ENCODE measurements at regions not wholly inside any gene's neighbourhood (a gene's known extent, or its start where the extent isn't known, plus 50 kb on each side); places are given as distances from the start of the nearest gene placed in this dataset.

- no peak for DNase-seq
- H3K9me3 Mint-ChIP-seq = no peaks in the 10 kb centered on the region
- H3K4me3 Mint-ChIP-seq = no peak overlapping the region
- H3K27me3 Mint-ChIP-seq (ENCODE audit: low read depth) = no peaks in the 10 kb centered on the region
- no peaks in the 10 kb centered on the region for H3K4me1 Mint-ChIP-seq (ENCODE audit: low read depth)
- ATAC-seq = no peak
- H3K36me3 Mint-ChIP-seq (ENCODE audit: insufficient read depth) = no peaks in the 10 kb centered on the region
Observed at GRCh38 chr18:53754154-53754553, 470.3 kb downstream of the MBD2 start.

GRCh38 chr18:53753601-53754000 lies 470.9 kb downstream of the MBD2 start:
- no peaks in the 10 kb centered on the region for H3K27me3 Mint-ChIP-seq (ENCODE audit: low read depth)
- DNase-seq = no peak
- H3K4me1 Mint-ChIP-seq (ENCODE audit: low read depth) = no peaks in the 10 kb centered on the region
- no peaks in the 10 kb centered on the region for H3K9me3 Mint-ChIP-seq
- ATAC-seq = no peak
- H3K36me3 Mint-ChIP-seq (ENCODE audit: insufficient read depth) = no peaks in the 10 kb centered on the region
- no peak overlapping the region for H3K4me3 Mint-ChIP-seq

GRCh38 chr18:53752781-53753367 lies 471.6 kb downstream of the MBD2 start:
- Mint-ChIP-seq H3K27me3 (ENCODE audit: low read depth) (no peaks in the 10 kb centered on the region), H3K4me1 (ENCODE audit: low read depth) (no peaks in the 10 kb centered on the region), H3K36me3 (ENCODE audit: insufficient read depth) (no peaks in the 10 kb centered on the region), H3K9me3 (no peaks in the 10 kb centered on the region), H3K4me3 (no peak overlapping the region)
- ATAC-seq = no peak
- no peak for DNase-seq

- H3K4me1 Mint-ChIP-seq (ENCODE audit: low read depth) = no peaks in the 10 kb centered on the region
- H3K27me3 Mint-ChIP-seq (ENCODE audit: low read depth) = no peaks in the 10 kb centered on the region
- H3K4me3 Mint-ChIP-seq = no peak overlapping the region
- no peak for DNase-seq
- no peaks in the 10 kb centered on the region for H3K36me3 Mint-ChIP-seq (ENCODE audit: insufficient read depth)
- H3K9me3 Mint-ChIP-seq = peaks cover 8% of the 10 kb centered on the region
- no peak for ATAC-seq
Observed at GRCh38 chr18:53749766-53750165, 474.7 kb downstream of the MBD2 start.

- H3K36me3 Mint-ChIP-seq (ENCODE audit: insufficient read depth) = no peaks in the 10 kb centered on the region
- no peaks in the 10 kb centered on the region for H3K4me1 Mint-ChIP-seq (ENCODE audit: low read depth)
- H3K4me3 Mint-ChIP-seq = no peak overlapping the region
- no peak for ATAC-seq
- H3K9me3 Mint-ChIP-seq = peaks cover 8% of the 10 kb centered on the region
- DNase-seq = no peak
- no peaks in the 10 kb centered on the region for H3K27me3 Mint-ChIP-seq (ENCODE audit: low read depth)
Observed at GRCh38 chr18:53747663-53748160, 476.8 kb downstream of the MBD2 start.

GRCh38 chr18:53747210-53747609 lies 477.3 kb downstream of the MBD2 start:
- no peaks in the 10 kb centered on the region for H3K27me3 Mint-ChIP-seq (ENCODE audit: low read depth)
- H3K9me3 Mint-ChIP-seq = peaks cover 8% of the 10 kb centered on the region
- no peaks in the 10 kb centered on the region for H3K36me3 Mint-ChIP-seq (ENCODE audit: insufficient read depth)
- ATAC-seq = no peak
- DNase-seq = no peak
- no peaks in the 10 kb centered on the region for H3K4me1 Mint-ChIP-seq (ENCODE audit: low read depth)
- H3K4me3 Mint-ChIP-seq = no peak overlapping the region

- ATAC-seq (no peak), DNase-seq (no peak)
- Mint-ChIP-seq H3K27me3 (ENCODE audit: low read depth) (no peaks in the 10 kb centered on the region), H3K9me3 (peaks cover 15% of the 10 kb centered on the region), H3K4me1 (ENCODE audit: low read depth) (no peaks in the 10 kb centered on the region), H3K36me3 (ENCODE audit: insufficient read depth) (no peaks in the 10 kb centered on the region), H3K4me3 (no peak overlapping the region)
Observed at GRCh38 chr18:53745986-53746385, 478.5 kb downstream of the MBD2 start.

- Mint-ChIP-seq H3K4me3 (no peak overlapping the region), H3K4me1 (ENCODE audit: low read depth) (no peaks in the 10 kb centered on the region), H3K9me3 (peaks cover 15% of the 10 kb centered on the region), H3K36me3 (ENCODE audit: insufficient read depth) (no peaks in the 10 kb centered on the region), H3K27me3 (ENCODE audit: low read depth) (no peaks in the 10 kb centered on the region)
- DNase-seq (no peak), ATAC-seq (no peak)
Observed at GRCh38 chr18:53745224-53745967, 479.1 kb downstream of the MBD2 start.

GRCh38 chr18:53739700-53740099 lies 484.8 kb downstream of the MBD2 start:
- Mint-ChIP-seq H3K9me3 (peaks cover 17% of the 10 kb centered on the region), H3K4me3 (no peak overlapping the region), H3K4me1 (ENCODE audit: low read depth) (no peaks in the 10 kb centered on the region), H3K27me3 (ENCODE audit: low read depth) (no peaks in the 10 kb centered on the region), H3K36me3 (ENCODE audit: insufficient read depth) (no peaks in the 10 kb centered on the region)
- ATAC-seq (no peak), DNase-seq (no peak)

- no peak for ATAC-seq
- H3K4me1 Mint-ChIP-seq (ENCODE audit: low read depth) = no peaks in the 10 kb centered on the region
- no peaks in the 10 kb centered on the region for H3K36me3 Mint-ChIP-seq (ENCODE audit: insufficient read depth)
Observed at GRCh38 chr18:53735526-53735925, 488.9 kb downstream of the MBD2 start.

GRCh38 chr18:53715243-53715853 lies 509.1 kb downstream of the MBD2 start:
- no peak for DNase-seq
- no peaks in the 10 kb centered on the region for H3K27me3 Mint-ChIP-seq (ENCODE audit: low read depth)
- no peaks in the 10 kb centered on the region for H3K36me3 Mint-ChIP-seq (ENCODE audit: insufficient read depth)
- H3K4me1 Mint-ChIP-seq (ENCODE audit: low read depth) = no peaks in the 10 kb centered on the region
- no peak overlapping the region for H3K4me3 Mint-ChIP-seq
- no peaks in the 10 kb centered on the region for H3K9me3 Mint-ChIP-seq
- no peak for ATAC-seq

More at GRCh38 chr18:53735526-53735925, 488.9 kb downstream of the MBD2 start:
- H3K9me3 Mint-ChIP-seq = peaks cover 23% of the 10 kb centered on the region
- no peak overlapping the region for H3K4me3 Mint-ChIP-seq
- no peak for DNase-seq
- H3K27me3 Mint-ChIP-seq (ENCODE audit: low read depth) = no peaks in the 10 kb centered on the region

GRCh38 chr18:53710080-53710479 lies 514.4 kb downstream of the MBD2 start:
- Mint-ChIP-seq H3K4me3 (no peak overlapping the region), H3K27me3 (ENCODE audit: low read depth) (no peaks in the 10 kb centered on the region), H3K36me3 (ENCODE audit: insufficient read depth) (no peaks in the 10 kb centered on the region), H3K9me3 (no peaks in the 10 kb centered on the region), H3K4me1 (ENCODE audit: low read depth) (no peaks in the 10 kb centered on the region)
- no peak for DNase-seq
- no peak for ATAC-seq

- Mint-ChIP-seq H3K4me3 (no peak overlapping the region), H3K9me3 (peaks cover 3% of the 10 kb centered on the region), H3K4me1 (ENCODE audit: low read depth) (no peaks in the 10 kb centered on the region), H3K36me3 (ENCODE audit: insufficient read depth) (no peaks in the 10 kb centered on the region), H3K27me3 (ENCODE audit: low read depth) (no peaks in the 10 kb centered on the region)
- DNase-seq = no peak
- ATAC-seq = no peak
Observed at GRCh38 chr18:53702480-53702879, 522.0 kb downstream of the MBD2 start.

- ATAC-seq = no peak
- no peak overlapping the region for H3K4me3 Mint-ChIP-seq
- no peak for DNase-seq
- no peaks in the 10 kb centered on the region for H3K27me3 Mint-ChIP-seq (ENCODE audit: low read depth)
- H3K4me1 Mint-ChIP-seq (ENCODE audit: low read depth) = no peaks in the 10 kb centered on the region
- H3K9me3 Mint-ChIP-seq = peaks cover 3% of the 10 kb centered on the region
- H3K36me3 Mint-ChIP-seq (ENCODE audit: insufficient read depth) = no peaks in the 10 kb centered on the region
Observed at GRCh38 chr18:53701697-53702096, 522.8 kb downstream of the MBD2 start.

- ATAC-seq = no peak
Observed at GRCh38 chr18:53698907-53699306, 525.6 kb downstream of the MBD2 start.

More at GRCh38 chr18:53698907-53699306, 525.6 kb downstream of the MBD2 start:
- peaks cover 3% of the 10 kb centered on the region for H3K9me3 Mint-ChIP-seq
- H3K36me3 Mint-ChIP-seq (ENCODE audit: insufficient read depth) = no peaks in the 10 kb centered on the region
- no peaks in the 10 kb centered on the region for H3K4me1 Mint-ChIP-seq (ENCODE audit: low read depth)
- DNase-seq = no peak
- no peaks in the 10 kb centered on the region for H3K27me3 Mint-ChIP-seq (ENCODE audit: low read depth)
- H3K4me3 Mint-ChIP-seq = no peak overlapping the region

All from activated T-cell treated with anti-CD3 and anti-CD28 coated beads, Interleukin-2, amount 50 U/mL, for 4 hours (primary cell).